HFF-Myc (cell line): ENCODE measurements at regions not wholly inside any gene's neighbourhood (a gene's known extent, or its start where the extent isn't known, plus 50 kb on each side); places are given as distances from the start of the nearest gene placed in this dataset.

Experiments used
- DNase-seq: peaks from one replicate; pipeline ENCODE4 v3.0.0-alpha.2; 2011; ENCODE audit warnings: low read depth; ENCODE audit errors: extremely low read depth
- H3K4me3 ChIP-seq: replicated peaks from 2 replicates; pipeline ENCODE4 v1.5.1; 2011; ENCODE audit warnings: low read depth, mild to moderate bottlenecking, control low read depth, low read length
- CTCF ChIP-seq: IDR thresholded peaks from 2 replicates; pipeline ENCODE4 v1.5.1; 2012; ENCODE audit warnings: mild to moderate bottlenecking, low read depth, low read length, control low read depth; ENCODE audit errors: missing control alignments

GRCh38 chr16:61320791-61321190, 715.4 kb downstream of the CDH8 start:
- DNase-seq: no peak

GRCh38 chr16:61313931-61314330, 722.3 kb downstream of the CDH8 start:
- no peak for TF ChIP-seq CTCF
- no peak overlapping the region for H3K4me3 ChIP-seq
- no peak for DNase-seq

More at GRCh38 chr16:61320791-61321190, 715.4 kb downstream of the CDH8 start:
- no peak for TF ChIP-seq CTCF
- H3K4me3 ChIP-seq: no peak overlapping the region

GRCh38 chr16:61309386-61309785, 726.9 kb downstream of the CDH8 start:
- TF ChIP-seq CTCF: no peak
- DNase-seq: no peak
- no peak overlapping the region for H3K4me3 ChIP-seq

- no peak for DNase-seq
- no peak for TF ChIP-seq CTCF
- H3K4me3 ChIP-seq: no peak overlapping the region
Observed at GRCh38 chr16:61306204-61306603, 730.0 kb downstream of the CDH8 start.

GRCh38 chr16:61296814-61297213, 739.4 kb downstream of the CDH8 start:
- DNase-seq: no peak
- no peak for TF ChIP-seq CTCF
- H3K4me3 ChIP-seq: no peak overlapping the region

DNA sequence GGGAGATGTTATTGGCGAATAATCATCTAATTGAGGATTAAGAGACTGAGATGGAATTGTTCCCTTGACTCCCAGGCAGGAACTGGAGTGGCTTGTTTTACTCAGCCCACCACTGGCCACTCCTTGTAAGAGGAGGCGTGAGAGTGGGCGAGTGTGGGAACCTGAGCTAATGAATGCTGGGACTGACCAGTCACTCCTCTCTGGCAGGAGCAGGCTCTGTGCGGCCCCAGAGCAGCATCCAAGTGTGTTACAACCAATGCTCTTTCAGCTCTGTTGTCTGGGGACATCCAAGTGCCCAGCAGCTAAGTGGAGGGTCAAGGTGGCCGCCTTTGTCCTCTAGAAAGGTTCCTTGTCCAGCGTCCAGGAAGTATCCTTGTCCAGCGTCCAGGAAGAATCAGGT, 739.9 kb downstream of the CDH8 start:
- no peak for TF ChIP-seq CTCF
- no peak for DNase-seq
- H3K4me3 ChIP-seq: no peak overlapping the region

- TF ChIP-seq CTCF: no peak
- DNase-seq: no peak
- H3K4me3 ChIP-seq: no peak overlapping the region
Observed at GRCh38 chr16:61295311-61295710, 740.9 kb downstream of the CDH8 start.
